GM12878 (cell line): ENCODE measurements at regions not wholly inside any gene's neighbourhood (a gene's known extent, or its start where the extent isn't known, plus 50 kb on each side); places are given as distances from the start of the nearest gene placed in this dataset.

Source experiments
- ATAC-seq: fragments of 200-7000 bp; cut with Tn5 transposase; 3 replicates; pipeline ENCODE4 v1.9.1; 2020; ENCODE audit warnings: mild to moderate bottlenecking, moderate library complexity
- BruUV-seq: library from RNA; stranded (reverse); fragments of 400-500 nt; replicated peaks from 2 replicates; lab custom pipeline; 2021; lab: Mats Ljungman, UMichigan
- CTCF ChIA-PET: fragments of 300-600 bp; sonication (Branson Sonifier 250); formaldehyde crosslinking; extraction: SDS; loops from one replicate; lab custom pipeline; 2021; ENCODE audit warnings: inconsistent platforms; lab: Yijun Ruan, JAX
- POLR2A ChIA-PET: fragments of 350-600 bp; formaldehyde crosslinking; extraction: SDS; loops from one replicate; lab custom pipeline; 2021; ENCODE audit warnings: inconsistent platforms; lab: Charles Lee
- RAD21 ChIA-PET: fragments of 300-600 bp; sonication (Branson Sonifier 250); formaldehyde crosslinking; loops from one replicate; lab custom pipeline; 2023; ENCODE audit warnings: antibody characterized with exemption; ENCODE audit not compliant: unreplicated experiment; lab: Charles Lee
- SMC1A ChIA-PET: fragments of 300-600 bp; sonication (Branson Sonifier 250); formaldehyde crosslinking; loops from one replicate; lab custom pipeline; 2023; ENCODE audit not compliant: unreplicated experiment, uncharacterized antibody; lab: Charles Lee
- DNase-seq: peaks from one replicate; pipeline ENCODE4 v3.0.0-alpha.2; 2011; ENCODE audit warnings: low read depth, low spot score
- FAIRE-seq: peaks from 3 replicates; lab custom pipeline; 2011; peaks lifted over from hg19 to GRCh38; lab: Jason Lieb, UNC
- H2AFZ ChIP-seq: 2 replicates; pipeline ENCODE4 v1.6.0; 2011; ENCODE audit warnings: low read depth, low read length, control low read depth; ENCODE audit not compliant: control insufficient read depth
- H3K27ac ChIP-seq: 2 replicates; pipeline ENCODE4 v1.5.1; 2011; ENCODE audit warnings: control low read depth; ENCODE audit not compliant: control insufficient read depth, insufficient read depth
- H3K27me3 ChIP-seq, 2 experiments: replicated peaks in 1 of 2; 2 replicates each; pipeline versions ENCODE4 v1.6.0 to v1.6.1; 2011; ENCODE audit warnings: low read length in 1 of 2; ENCODE audit not compliant: control insufficient read depth in 2 of 2, insufficient read depth in 2 of 2
- H3K36me3 ChIP-seq, 2 experiments: 2 replicates each; pipeline ENCODE4 v1.5.1; 2011; ENCODE audit warnings: low read length in 1 of 2; ENCODE audit not compliant: control insufficient read depth in 2 of 2, insufficient read depth in 2 of 2
- H3K4me1 ChIP-seq: 2 replicates; pipeline ENCODE4 v1.6.1; 2011; ENCODE audit warnings: mild to moderate bottlenecking, low read length, moderate library complexity, mixed read lengths; ENCODE audit not compliant: control insufficient read depth, insufficient read depth
- H3K4me2 ChIP-seq: 2 replicates; pipeline ENCODE4 v1.6.0; 2011; ENCODE audit warnings: control low read depth; ENCODE audit not compliant: control insufficient read depth, insufficient read depth
- H3K4me3 ChIP-seq: fragments of 200-600 bp; sonication (generic); 2 replicates; pipeline ENCODE4 v1.5.1; 2016
- H3K79me2 ChIP-seq: 2 replicates; pipeline ENCODE4 v1.6.0; 2011; ENCODE audit warnings: low read length; ENCODE audit not compliant: control insufficient read depth, insufficient read depth
- H3K9ac ChIP-seq: 2 replicates; pipeline ENCODE4 v1.8.0; 2011; ENCODE audit warnings: low read length, control low read depth, mixed read lengths; ENCODE audit not compliant: control insufficient read depth, insufficient read depth
- H3K9me3 ChIP-seq: replicated peaks from 3 replicates; pipeline ENCODE4 v1.5.1; 2011; ENCODE audit warnings: mild to moderate bottlenecking, low read length; ENCODE audit not compliant: control insufficient read depth, insufficient read depth
- H4K20me1 ChIP-seq: 2 replicates; pipeline ENCODE4 v1.6.0; 2011; ENCODE audit not compliant: control insufficient read depth, insufficient read depth
- CBX3 ChIP-seq: fragments of 200-600 bp; sonication (generic); IDR thresholded peaks from 2 replicates; pipeline ENCODE4 v1.6.1; 2016; ENCODE audit warnings: low read depth, borderline replicate concordance
- CEBPB ChIP-seq, 2 experiments: fragments of 150-350 bp in 1 of 2; IDR thresholded peaks; 2 replicates each; pipeline ENCODE4 v1.6.1; 2012 to 2014; ENCODE audit warnings: low read depth in 2 of 2, low read length in 2 of 2, borderline replicate concordance in 1 of 2, inconsistent platforms in 1 of 2
- CREM ChIP-seq: IDR thresholded peaks from 2 replicates; pipeline ENCODE4 v1.6.1; 2014; ENCODE audit warnings: antibody characterized with exemption, low read depth
- E2F4 ChIP-seq: IDR thresholded peaks from 2 replicates; pipeline ENCODE4 v1.6.1; 2012; ENCODE audit warnings: low read depth, low read length, improper control_type of control experiment
- HCFC1 ChIP-seq: fragments of 150-350 bp; IDR thresholded peaks from 2 replicates; pipeline ENCODE4 v1.6.1; 2014; ENCODE audit warnings: low read length
- KLF5 ChIP-seq: fragments of 450-650 bp; IDR thresholded peaks from 2 replicates; pipeline ENCODE4 v1.6.1; 2014; ENCODE audit warnings: mild to moderate bottlenecking; ENCODE audit not compliant: partially characterized antibody
- MYB ChIP-seq: fragments of 150-350 bp; IDR thresholded peaks from 2 replicates; pipeline ENCODE4 v1.6.1; 2014; ENCODE audit warnings: mild to moderate bottlenecking, low read depth, low read length, borderline replicate concordance
- MYC ChIP-seq: IDR thresholded peaks from 2 replicates; pipeline ENCODE4 v1.6.1; 2011; ENCODE audit warnings: mild to moderate bottlenecking, low read length, moderate library complexity, inconsistent platforms; ENCODE audit not compliant: insufficient read depth, insufficient replicate concordance, insufficient read length, severe bottlenecking
- NFIC ChIP-seq: IDR thresholded peaks from 2 replicates; pipeline ENCODE4 v1.6.1; 2012; ENCODE audit warnings: low read depth, mild to moderate bottlenecking, inconsistent platforms, low read length, moderate library complexity
- PML ChIP-seq: IDR thresholded peaks from 2 replicates; pipeline ENCODE4 v1.6.1; 2012; ENCODE audit warnings: low read length, inconsistent platforms
- SMAD5 ChIP-seq: IDR thresholded peaks from 2 replicates; pipeline ENCODE4 v1.6.1; 2016; ENCODE audit warnings: antibody characterized with exemption, low read depth
- STAT1 ChIP-seq: fragments of 450-650 bp; conservative IDR thresholded peaks from 2 replicates; pipeline ENCODE4 v1.6.1; 2014; ENCODE audit warnings: antibody characterized with exemption, mild to moderate bottlenecking
- WRNIP1 ChIP-seq: IDR thresholded peaks from 2 replicates; pipeline ENCODE4 v1.6.1; 2011; ENCODE audit warnings: low read depth, low read length, improper control_type of control experiment, borderline replicate concordance
- ZNF592 ChIP-seq: fragments of 450-650 bp; IDR thresholded peaks from 2 replicates; pipeline ENCODE4 v1.6.1; 2017; ENCODE audit warnings: mild to moderate bottlenecking, moderate library complexity
- WGBS: methylation state at CpG from one replicate; pipeline ENCODE4 v1.1.6; 2016; ENCODE audit warnings: low lambda C conversion rate; ENCODE audit not compliant: insufficient replicate concordance, insufficient coverage; ENCODE audit errors: missing lambda C conversion rate; 5-methylcytosine and 5-hydroxymethylcytosine counted together
- in situ Hi-C: fragments of 300-500 bp; cut with MboI; formaldehyde crosslinking; loops from 9 replicates; pipeline ENCODE4 v1.14.3; 2018; ENCODE audit warnings: mixed read lengths
- intact Hi-C: fragments of 100-400 bp; cut with micrococcal nuclease; formaldehyde crosslinking; loops from one replicate; pipeline ENCODE4 v1.14.2; 2022; ENCODE audit not compliant: unreplicated experiment

GRCh38 chr3:64459711-64460110 is 228.1 kb downstream of the ADAMTS9 start:
- H3K79me2 ChIP-seq, result no peaks in the 10 kb centered on the region
- ATAC-seq (no peak), FAIRE-seq (no peak), DNase-seq (no peak)
- H3K9me3 ChIP-seq, result no peaks in the 10 kb centered on the region
- TF ChIP-seq MYC, result no peak
- no peak for TF ChIP-seq CEBPB (IDR thresholded peaks at IDR 0.05; ENCODE audit: borderline replicate concordance in 1 of 2, low read depth in 2 of 2, low read length in 2 of 2)
- no peak for TF ChIP-seq KLF5
- TF ChIP-seq SMAD5, result no peak
- no peak for TF ChIP-seq E2F4
- no peak for TF ChIP-seq MYB
- no peak for TF ChIP-seq CREM
- no peak for TF ChIP-seq PML
- no peak for TF ChIP-seq CBX3
- TF ChIP-seq STAT1, result no peak
- no peak for TF ChIP-seq HCFC1
- no peak for TF ChIP-seq WRNIP1
- no peak for TF ChIP-seq ZNF592
- no peak for TF ChIP-seq NFIC
- intact Hi-C loops, result loop anchor here (5.0 kb wide), 1 partner anchor 57 kb away; no protein-coding TSS in a partner anchor
- H3K27me3 ChIP-seq, result no peaks in the 10 kb centered on the region
- no peak overlapping the region for H2AFZ ChIP-seq
- ChIA-PET CTCF (interaction anchor here (0.7 to 7.8 kb wide), 3 partner anchors 9 to 40 kb away, joined by 3 to 49 read pairs (median 4); no protein-coding TSS in a partner anchor), POLR2A (no interaction called here), SMC1A (interaction anchor here (0.6 to 3.6 kb wide), 7 partner anchors 8 to 436 kb away, joined by 3 to 21 read pairs (median 4); no protein-coding TSS in a partner anchor), RAD21 (interaction anchor here (1.0 to 1.5 kb wide), 2 partner anchors 9 to 240 kb away, joined by 3 to 6 read pairs; no protein-coding TSS in a partner anchor)
- no TSS peak for BruUV-seq
- H3K4me1 ChIP-seq, result no peaks in the 10 kb centered on the region
- H3K4me2 ChIP-seq, result no peak overlapping the region
- no peaks in the 10 kb centered on the region for H3K36me3 ChIP-seq
- H3K4me3 ChIP-seq, result no peak overlapping the region
- 37% methylated on average over 4 of the region's 4 CpGs for WGBS
- H3K27ac ChIP-seq, result no peak overlapping the region
- no peaks in the 10 kb centered on the region for H4K20me1 ChIP-seq
- in situ Hi-C loops, result no loop called here
- H3K9ac ChIP-seq, result no peak overlapping the region
